Skeletal muscle tissue (tissue), 3 donors: ENCODE measurements at regions not wholly inside any gene's neighbourhood (a gene's known extent, or its start where the extent isn't known, plus 50 kb on each side); places are given as distances from the start of the nearest gene placed in this dataset.

Source experiments
- H3K27ac ChIP-seq: one replicate; pipeline ENCODE4 v1.7.0; 2013; ENCODE audit warnings: mild to moderate bottlenecking, low read depth, low read length, inconsistent platforms
- H3K27me3 ChIP-seq, 3 donors: one replicate each; pipeline ENCODE4 v1.7.0; 2013; ENCODE audit warnings: low read length in 3 of 3; ENCODE audit not compliant: control insufficient read depth in 3 of 3, insufficient read depth in 3 of 3
- H3K36me3 ChIP-seq, 3 donors: one replicate each; pipeline ENCODE4 v1.7.0; 2013; ENCODE audit warnings: low read length in 3 of 3; ENCODE audit not compliant: control insufficient read depth in 3 of 3, insufficient read depth in 3 of 3
- H3K4me1 ChIP-seq, 3 donors: one replicate each; pipeline ENCODE4 v1.7.0; 2013; ENCODE audit warnings: low read length in 3 of 3, mild to moderate bottlenecking in 3 of 3; ENCODE audit not compliant: control insufficient read depth in 3 of 3, insufficient read depth in 3 of 3
- H3K4me3 ChIP-seq, 3 donors: one replicate each; pipeline ENCODE4 v1.7.0; 2013; ENCODE audit warnings: low read length in 3 of 3
- H3K9ac ChIP-seq, 3 donors: one replicate each; pipeline ENCODE4 v1.7.0; 2013; ENCODE audit warnings: low read length in 3 of 3, mild to moderate bottlenecking in 3 of 3, moderate library complexity in 2 of 3, low read depth in 1 of 3
- H3K9me3 ChIP-seq, 3 donors: one replicate each; pipeline ENCODE4 v1.7.0; 2013; ENCODE audit warnings: low read length in 3 of 3; ENCODE audit not compliant: control insufficient read depth in 3 of 3
- donor health status: Osteomylitis.

- Histone ChIP-seq H3K4me3 (no peak overlapping the region), H3K9ac (no peak overlapping the region), H3K4me1 (peaks cover 0 to 13% (median 7%) of the 10 kb centered on the region in 3 donors), H3K36me3 (no peaks in the 10 kb centered on the region), H3K27me3 (peaks cover 5 to 39% (median 11%) of the 10 kb centered on the region in 3 donors), H3K27ac (no peak overlapping the region), H3K9me3 (no peaks in the 10 kb centered on the region)
These were observed 88.6 kb downstream of the RTL6 start for GRCh38 chr22:44409211-44409973.

DNA sequence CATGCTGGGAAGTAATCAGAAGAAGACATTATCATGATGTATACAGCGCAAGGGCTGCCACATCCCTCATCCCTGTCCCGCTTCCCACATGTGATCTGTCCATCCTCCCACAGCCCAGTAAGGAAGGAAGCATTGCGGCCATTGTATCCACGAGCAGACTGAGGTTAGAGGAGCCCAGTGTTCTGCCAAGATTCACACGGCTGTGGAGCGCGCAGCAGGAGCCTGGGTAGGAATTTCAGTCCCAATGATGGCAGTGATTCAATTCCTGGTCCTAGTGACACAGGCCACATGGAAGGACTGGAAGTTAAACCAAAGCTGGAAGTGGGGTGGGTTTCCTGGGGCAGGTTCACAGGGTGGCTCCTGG is 89.2 kb downstream of the RTL6 start:
- no peaks in the 10 kb centered on the region for H3K36me3 ChIP-seq
- no peak overlapping the region for H3K27ac ChIP-seq
- H3K4me1 ChIP-seq: peaks cover 0 to 13% (median 7%) of the 10 kb centered on the region in 3 donors
- H3K9ac ChIP-seq: no peak overlapping the region
- H3K9me3 ChIP-seq: no peaks in the 10 kb centered on the region
- H3K27me3 ChIP-seq: peaks cover 5 to 42% (median 12%) of the 10 kb centered on the region in 3 donors
- H3K4me3 ChIP-seq: no peak overlapping the region

- Histone ChIP-seq H3K27me3 (peaks cover 5 to 42% (median 12%) of the 10 kb centered on the region in 3 donors), H3K27ac (no peak overlapping the region), H3K36me3 (no peaks in the 10 kb centered on the region), H3K4me3 (no peak overlapping the region), H3K4me1 (peaks cover 0 to 13% (median 7%) of the 10 kb centered on the region in 3 donors), H3K9ac (no peak overlapping the region), H3K9me3 (no peaks in the 10 kb centered on the region)
These were observed 89.8 kb downstream of the RTL6 start for GRCh38 chr22:44407987-44408828.

DNA sequence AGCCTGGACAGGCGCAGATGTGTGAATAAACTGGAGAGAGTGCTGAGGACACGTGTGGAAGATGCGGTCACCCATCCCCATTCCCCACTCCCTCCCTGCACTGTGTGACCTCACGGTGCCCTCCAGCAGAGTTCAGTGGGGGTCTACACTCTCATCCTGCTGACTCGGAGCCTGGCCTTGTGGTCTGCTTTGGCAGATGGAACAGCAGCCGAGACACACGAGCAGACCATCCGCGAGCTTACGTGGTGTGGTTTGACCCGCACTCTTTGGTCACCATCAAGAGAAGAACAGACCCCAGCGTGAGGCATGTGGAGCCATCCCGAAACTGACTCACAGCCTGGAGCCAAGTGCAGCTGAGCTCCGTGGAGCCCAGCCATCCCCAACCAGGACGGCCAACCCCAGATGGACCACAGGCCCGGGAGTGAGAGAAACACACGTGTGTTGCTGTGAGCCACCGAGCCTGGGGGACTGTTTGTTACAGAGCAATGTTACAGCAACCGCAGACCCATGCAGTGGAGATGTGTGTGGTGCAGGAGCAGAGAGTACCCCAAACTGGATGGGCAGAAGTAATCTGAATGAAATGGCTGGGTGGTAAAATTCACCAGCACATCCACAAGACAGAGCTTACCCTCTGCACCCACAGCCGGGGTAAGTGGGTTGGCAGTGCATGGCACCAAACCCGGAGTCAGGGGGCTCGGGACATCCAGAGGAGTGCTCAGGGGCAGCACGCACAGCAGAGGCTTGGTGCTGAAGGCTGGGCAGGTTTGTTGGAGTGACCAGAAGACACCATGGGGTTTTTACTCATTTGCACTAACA is 90.7 kb downstream of the RTL6 start:
- no peaks in the 10 kb centered on the region for H3K36me3 ChIP-seq
- no peak overlapping the region for H3K27ac ChIP-seq
- H3K4me3 ChIP-seq: no peak overlapping the region
- no peak overlapping the region for H3K9ac ChIP-seq
- H3K4me1 ChIP-seq: peaks cover 0 to 13% (median 7%) of the 10 kb centered on the region in 3 donors
- H3K9me3 ChIP-seq: no peaks in the 10 kb centered on the region
- H3K27me3 ChIP-seq: peaks cover 5 to 41% (median 9%) of the 10 kb centered on the region in 3 donors

- H3K4me1 ChIP-seq: peaks cover 0 to 13% (median 7%) of the 10 kb centered on the region in 3 donors
- H3K4me3 ChIP-seq: no peak overlapping the region
- H3K27ac ChIP-seq: no peak overlapping the region
These were observed 91.5 kb downstream of the RTL6 start for GRCh38 chr22:44406341-44407170.

DNA sequence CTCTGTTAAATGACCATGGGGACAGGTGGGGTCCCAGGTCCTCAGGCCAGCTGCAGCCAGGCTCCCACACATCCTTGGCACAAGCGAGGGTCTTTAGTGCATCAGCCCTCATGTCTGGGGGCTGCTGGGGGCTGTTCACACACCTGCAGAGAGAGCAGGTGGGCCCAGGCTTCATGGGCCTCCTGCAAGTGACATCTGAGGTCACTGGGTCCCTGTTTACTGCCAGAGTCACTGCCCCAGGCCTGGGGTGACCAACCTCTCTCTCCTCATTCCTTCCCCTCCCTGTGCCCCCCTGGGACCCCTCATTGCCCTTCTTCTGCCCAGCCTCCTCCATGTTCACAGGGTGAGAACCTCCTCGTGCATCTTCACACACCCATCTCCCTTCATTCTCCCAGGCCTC is 92.4 kb downstream of the RTL6 start:
- Histone ChIP-seq H3K9me3 (no peaks in the 10 kb centered on the region), H3K27me3 (peaks cover 0 to 25% (median 9%) of the 10 kb centered on the region in 3 donors), H3K36me3 (no peaks in the 10 kb centered on the region), H3K4me3 (no peak overlapping the region), H3K27ac (no peak overlapping the region), H3K9ac (no peak overlapping the region), H3K4me1 (peaks cover 0 to 9% (median 5%) of the 10 kb centered on the region in 3 donors)

More at GRCh38 chr22:44406341-44407170, 91.5 kb downstream of the RTL6 start:
- peaks cover 5 to 33% (median 9%) of the 10 kb centered on the region in 3 donors for H3K27me3 ChIP-seq
- H3K9ac ChIP-seq: no peak overlapping the region
- H3K36me3 ChIP-seq: no peaks in the 10 kb centered on the region
- H3K9me3 ChIP-seq: no peaks in the 10 kb centered on the region

- no peak overlapping the region for H3K9ac ChIP-seq
- no peaks in the 10 kb centered on the region for H3K9me3 ChIP-seq
- H3K4me1 ChIP-seq: no peaks in the 10 kb centered on the region
- peaks cover 0 to 25% (median 9%) of the 10 kb centered on the region in 3 donors for H3K27me3 ChIP-seq
- no peaks in the 10 kb centered on the region for H3K36me3 ChIP-seq
- H3K27ac ChIP-seq: no peak overlapping the region
- H3K4me3 ChIP-seq: no peak overlapping the region
These were observed 91.7 kb upstream of the SHISAL1 start for GRCh38 chr22:44404341-44405020.

DNA sequence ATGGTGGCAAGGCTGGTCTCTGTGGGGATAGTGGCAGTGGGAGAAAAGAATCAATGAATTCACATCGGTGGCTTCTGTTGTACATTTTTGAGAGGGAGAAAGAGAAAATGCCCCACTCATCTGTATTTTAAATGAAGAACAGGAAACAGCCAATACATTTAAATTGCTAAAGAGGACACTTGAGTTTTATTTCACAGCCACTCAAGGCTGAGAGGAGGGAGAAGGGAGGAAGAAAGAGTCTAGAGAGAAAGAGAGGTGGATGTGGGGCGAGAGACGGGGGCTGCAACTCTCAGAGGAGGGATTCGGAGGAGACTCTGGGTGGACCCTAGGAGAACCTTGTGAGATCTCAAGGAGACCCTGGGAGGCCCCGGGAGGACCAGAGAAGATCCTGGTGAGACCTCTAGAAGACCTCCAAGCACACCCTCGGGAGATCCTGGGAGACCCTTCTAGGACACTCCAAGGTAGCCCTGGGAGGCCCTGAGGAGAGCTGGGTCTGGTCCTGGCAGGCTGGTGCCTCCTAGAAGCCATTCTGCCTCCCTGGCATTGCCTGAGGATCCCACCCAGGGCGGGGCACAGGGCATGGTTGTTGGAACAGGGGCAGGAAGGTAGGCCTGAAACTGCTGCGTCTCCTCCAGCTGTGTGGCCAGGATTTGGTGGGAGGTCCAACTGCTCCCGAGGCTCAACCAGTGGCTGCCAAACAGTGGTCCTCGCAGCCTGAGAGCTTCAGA is 91.0 kb upstream of the SHISAL1 start:
- Histone ChIP-seq H3K9ac (no peak overlapping the region), H3K9me3 (no peaks in the 10 kb centered on the region), H3K4me1 (no peaks in the 10 kb centered on the region), H3K27ac (no peak overlapping the region), H3K27me3 (peaks cover 0 to 22% (median 6%) of the 10 kb centered on the region in 3 donors), H3K4me3 (no peak overlapping the region), H3K36me3 (no peaks in the 10 kb centered on the region)
